Fibroblast of lung (primary cell): ENCODE measurements at regions not wholly inside any gene's neighbourhood (a gene's known extent, or its start where the extent isn't known, plus 50 kb on each side); places are given as distances from the start of the nearest gene placed in this dataset.
A peak's percentile ranks its signal among the peaks of the same experiment; 100 is the strongest.

Experiments
- DNase-seq, 2 donors: peaks; one replicate each; pipeline versions ENCODE4 v3.0.0 to v3.0.0-alpha.2; 2010; ENCODE audit warnings: low read depth in 2 of 2
- H2AFZ ChIP-seq: 2 replicates; pipeline ENCODE4 v1.5.1; 2012; ENCODE audit warnings: low read length, control low read depth, inconsistent platforms
- H3K27ac ChIP-seq: 2 replicates; pipeline ENCODE4 v1.5.1; 2011; ENCODE audit warnings: low read length, control low read depth; ENCODE audit not compliant: insufficient read depth
- H3K27me3 ChIP-seq: 2 replicates; pipeline ENCODE4 v1.5.1; 2011; ENCODE audit warnings: mild to moderate bottlenecking, low read length; ENCODE audit not compliant: control insufficient read depth, insufficient read depth
- H3K36me3 ChIP-seq: 2 replicates; pipeline ENCODE4 v1.5.1; 2011; ENCODE audit warnings: low read length; ENCODE audit not compliant: control insufficient read depth, insufficient read depth
- H3K4me1 ChIP-seq: 2 replicates; pipeline ENCODE4 v1.5.1; 2011; ENCODE audit warnings: low read length; ENCODE audit not compliant: control insufficient read depth, insufficient read depth; ENCODE audit errors: extremely low read depth
- H3K4me2 ChIP-seq: 2 replicates; pipeline ENCODE4 v1.5.1; 2011; ENCODE audit warnings: low read length, control low read depth; ENCODE audit not compliant: insufficient read depth; ENCODE audit errors: extremely low read depth
- H3K4me3 ChIP-seq, 4 experiments: fragments of 200-600 bp in 1 of 4; sonication (generic) in 1 of 4; replicated peaks in 1 of 4; 2 replicates each; pipeline ENCODE4 v1.5.1; 2011 to 2016; ENCODE audit warnings: low read length in 4 of 4, low read depth in 3 of 4, mild to moderate bottlenecking in 3 of 4, control low read depth in 2 of 4, inconsistent platforms in 1 of 4, mixed read lengths in 1 of 4; ENCODE audit not compliant: insufficient read depth in 1 of 4; ENCODE audit errors: control extremely low read depth in 1 of 4
- H3K79me2 ChIP-seq: 2 replicates; pipeline ENCODE4 v1.5.1; 2012; ENCODE audit warnings: mild to moderate bottlenecking, low read length, inconsistent platforms; ENCODE audit not compliant: control insufficient read depth, insufficient read depth
- H3K9ac ChIP-seq: 2 replicates; pipeline ENCODE4 v1.5.1; 2011; ENCODE audit warnings: mild to moderate bottlenecking, low read length, control low read depth; ENCODE audit not compliant: insufficient read depth
- H3K9me3 ChIP-seq: 2 replicates; pipeline ENCODE4 v1.5.1; 2012; ENCODE audit warnings: low read depth, low read length; ENCODE audit not compliant: control insufficient read depth, insufficient read depth
- H4K20me1 ChIP-seq: 2 replicates; pipeline ENCODE4 v1.5.1; 2011; ENCODE audit warnings: low read length; ENCODE audit not compliant: control insufficient read depth, insufficient read depth; ENCODE audit errors: extremely low read depth
- CTCF ChIP-seq, 2 donors: IDR thresholded peaks in 1 of 2; conservative IDR thresholded peaks in 1 of 2; 1 replicate in 1 of 2; 2 replicates in 1 of 2; pipeline ENCODE4 v1.5.1; 2011 to 2012; ENCODE audit warnings: low read length in 2 of 2, control low read depth in 1 of 2, inconsistent platforms in 1 of 2, low read depth in 1 of 2, mild to moderate bottlenecking in 1 of 2
- EZH2 ChIP-seq: IDR thresholded peaks from 2 replicates; pipeline ENCODE4 v1.5.1; 2012; ENCODE audit warnings: low read length, control low read depth, mild to moderate bottlenecking; ENCODE audit errors: missing control alignments

DNA sequence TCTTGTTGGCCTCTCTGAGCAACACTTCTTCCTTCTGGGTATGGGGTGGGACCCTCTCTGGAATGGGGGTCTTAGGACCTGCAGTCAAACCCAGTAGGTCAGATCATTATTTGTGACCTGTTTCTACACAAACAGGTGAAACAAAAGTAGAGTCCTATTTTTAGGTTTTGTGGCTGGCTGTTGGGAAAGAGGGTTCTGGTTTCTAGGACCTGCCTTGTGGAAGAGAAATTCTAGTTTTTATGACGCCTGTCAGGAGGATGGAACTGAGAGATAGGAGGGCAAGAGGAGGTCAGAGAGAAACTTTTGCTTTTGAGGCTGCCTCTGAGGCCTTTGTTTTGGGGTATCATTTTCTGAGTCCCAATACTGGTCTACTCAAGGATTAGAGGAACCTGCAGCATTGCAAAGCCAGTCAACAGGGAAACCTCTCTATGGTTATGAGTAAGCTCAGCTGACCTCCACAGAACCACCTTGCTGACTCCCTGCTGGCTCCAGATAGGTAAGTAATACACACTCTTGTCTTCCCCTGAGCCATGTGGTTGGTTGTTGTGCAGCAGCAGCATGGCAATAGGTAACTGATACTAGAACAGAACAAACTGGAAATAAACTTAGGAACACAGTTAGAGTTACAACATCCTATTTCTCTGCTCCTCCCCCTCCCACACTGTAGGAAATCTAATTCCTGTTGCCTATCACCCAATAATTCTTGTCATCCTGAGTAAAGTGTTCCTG lies 114.7 kb upstream of the VCX3B start:
- no peaks in the 10 kb centered on the region for H3K4me1 ChIP-seq
- TF ChIP-seq CTCF (conservative IDR thresholded peaks at IDR 0.05 in 1 of 2, IDR thresholded peaks at IDR 0.05 in 1 of 2; ENCODE audit: low read depth in 1 of 2, low read length in 2 of 2) (no peak), EZH2 (no peak)
- no peaks in the 10 kb centered on the region for H3K9me3 ChIP-seq
- no peak overlapping the region for H3K4me3 ChIP-seq
- no peaks in the 10 kb centered on the region for H3K79me2 ChIP-seq
- no peak overlapping the region for H2AFZ ChIP-seq
- no peaks in the 10 kb centered on the region for H3K27me3 ChIP-seq
- no peaks in the 10 kb centered on the region for H4K20me1 ChIP-seq
- DNase-seq = no peak
- no peak overlapping the region for H3K9ac ChIP-seq
- H3K4me2 ChIP-seq = no peak overlapping the region
- H3K36me3 ChIP-seq = no peaks in the 10 kb centered on the region
- H3K27ac ChIP-seq = no peak overlapping the region

- H3K4me3 ChIP-seq = no peak overlapping the region
- H3K9ac ChIP-seq = no peak overlapping the region
- no peak overlapping the region for H2AFZ ChIP-seq
- DNase-seq = no peak
- H3K27ac ChIP-seq = no peak overlapping the region
- no peaks in the 10 kb centered on the region for H3K27me3 ChIP-seq
- H4K20me1 ChIP-seq = no peaks in the 10 kb centered on the region
- no peaks in the 10 kb centered on the region for H3K9me3 ChIP-seq
- H3K79me2 ChIP-seq = no peaks in the 10 kb centered on the region
- no peaks in the 10 kb centered on the region for H3K36me3 ChIP-seq
- no peak overlapping the region for H3K4me2 ChIP-seq
- no peak for TF ChIP-seq EZH2
- no peak for TF ChIP-seq CTCF (conservative IDR thresholded peaks at IDR 0.05 in 1 of 2, IDR thresholded peaks at IDR 0.05 in 1 of 2; ENCODE audit: low read depth in 1 of 2, low read length in 2 of 2)
- H3K4me1 ChIP-seq = no peaks in the 10 kb centered on the region
Observed at GRCh38 chrX:8358302-8358701, 106.3 kb upstream of the VCX3B start.

GRCh38 chrX:8364369-8365141 lies 100.1 kb upstream of the VCX3B start:
- Histone ChIP-seq H3K79me2 (no peaks in the 10 kb centered on the region), H3K27me3 (no peaks in the 10 kb centered on the region), H2AFZ (no peak overlapping the region), H3K4me3 (no peak overlapping the region), H3K9ac (no peak overlapping the region), H4K20me1 (no peaks in the 10 kb centered on the region), H3K36me3 (no peaks in the 10 kb centered on the region), H3K4me1 (no peaks in the 10 kb centered on the region), H3K27ac (no peak overlapping the region), H3K4me2 (no peak overlapping the region), H3K9me3 (no peaks in the 10 kb centered on the region)
- TF ChIP-seq CTCF (conservative IDR thresholded peaks at IDR 0.05 in 1 of 2, IDR thresholded peaks at IDR 0.05 in 1 of 2; ENCODE audit: low read depth in 1 of 2, low read length in 2 of 2) (no peak), EZH2 (no peak)
- DNase-seq = peak in 1 of 2 donors; percentile 22
